DND-41 (cell line): ENCODE measurements at regions not wholly inside any gene's neighbourhood (a gene's known extent, or its start where the extent isn't known, plus 50 kb on each side); places are given as distances from the start of the nearest gene placed in this dataset.

Source experiments
- ATAC-seq: fragments of 200-7000 bp; cut with Tn5 transposase; 3 replicates; pipeline ENCODE4 v1.9.1; 2021; ENCODE audit warnings: low read depth; ENCODE audit not compliant: insufficient read depth
- DNase-seq: peaks from one replicate; pipeline ENCODE4 v3.0.0-alpha.2; 2020
- H2AFZ ChIP-seq: 2 replicates; pipeline ENCODE4 v1.6.0; 2012; ENCODE audit warnings: low read depth, low read length
- H3K27ac ChIP-seq: 2 replicates; pipeline ENCODE4 v1.5.1; 2012; ENCODE audit warnings: low read length, inconsistent platforms
- H3K27me3 ChIP-seq: fragments of 200-600 bp; sonication (generic); 2 replicates; pipeline ENCODE4 v1.6.0; 2012; ENCODE audit warnings: low read length, mild to moderate bottlenecking, inconsistent platforms; ENCODE audit not compliant: insufficient read depth, poor library complexity
- H3K36me3 ChIP-seq: 2 replicates; pipeline ENCODE4 v1.5.1; 2012; ENCODE audit warnings: low read length, inconsistent platforms; ENCODE audit not compliant: insufficient read depth
- H3K4me1 ChIP-seq: 2 replicates; pipeline ENCODE4 v1.5.1; 2012; ENCODE audit warnings: mild to moderate bottlenecking, low read length; ENCODE audit not compliant: insufficient read depth
- H3K4me2 ChIP-seq: 2 replicates; pipeline ENCODE4 v1.6.0; 2012; ENCODE audit warnings: mild to moderate bottlenecking, moderate library complexity, low read length, inconsistent platforms; ENCODE audit not compliant: insufficient read depth
- H3K4me3 ChIP-seq, 2 experiments: fragments of 200-600 bp in 1 of 2; shearing (Covaris generic) in 1 of 2; 2 replicates each; pipeline ENCODE4 v1.5.1; 2012 to 2016; ENCODE audit warnings: inconsistent platforms in 2 of 2, low read length in 2 of 2, mild to moderate bottlenecking in 2 of 2, low read depth in 1 of 2, moderate library complexity in 1 of 2
- H3K79me2 ChIP-seq: 2 replicates; pipeline ENCODE4 v1.6.0; 2012; ENCODE audit warnings: low read length, inconsistent platforms; ENCODE audit not compliant: insufficient read depth
- H3K9ac ChIP-seq: 2 replicates; pipeline ENCODE4 v1.6.0; 2012; ENCODE audit warnings: low read depth, mild to moderate bottlenecking, inconsistent platforms, low read length, moderate library complexity
- H3K9me3 ChIP-seq: 2 replicates; pipeline ENCODE4 v1.5.1; 2012; ENCODE audit warnings: low read length, moderate library complexity, mild to moderate bottlenecking, inconsistent platforms; ENCODE audit not compliant: insufficient read depth, severe bottlenecking
- H4K20me1 ChIP-seq: 2 replicates; pipeline ENCODE4 v1.6.0; 2012; ENCODE audit warnings: low read length; ENCODE audit not compliant: insufficient read depth
- EZH2 ChIP-seq: IDR thresholded peaks from 3 replicates; pipeline ENCODE4 v1.6.1; 2012; ENCODE audit warnings: borderline replicate concordance, low read depth, mild to moderate bottlenecking, moderate library complexity, low read length, inconsistent platforms; ENCODE audit not compliant: severe bottlenecking
- TF ChIP-seq, protein P1 (sequence below): IDR thresholded peaks from 2 replicates; pipeline ENCODE4 v1.5.1; 2012; ENCODE audit warnings: borderline replicate concordance, low read length, moderate library complexity, mild to moderate bottlenecking; ENCODE audit not compliant: poor library complexity, severe bottlenecking; ENCODE audit errors: extremely low read depth

DNA sequence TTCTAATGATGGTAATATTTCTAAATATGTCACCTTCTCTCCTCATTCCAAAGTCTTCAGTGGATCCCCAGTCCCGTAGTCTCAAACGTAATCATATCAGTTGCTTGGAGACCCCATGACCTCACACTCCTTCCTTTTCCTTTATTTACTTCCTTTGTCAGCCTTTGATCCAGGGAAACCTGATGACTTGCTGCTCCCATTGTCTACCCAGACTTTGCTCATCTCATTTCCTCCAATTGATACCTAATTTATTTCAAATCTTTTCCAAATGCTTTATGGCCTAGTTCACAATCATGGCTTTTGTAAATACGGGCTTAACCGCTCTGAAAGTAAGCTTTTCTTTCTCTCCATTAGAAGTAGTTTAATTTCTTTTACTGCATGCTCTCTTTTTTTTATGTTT is 402.4 kb upstream of the CYRIA start:
- H3K27ac ChIP-seq: no peak overlapping the region
- H3K9ac ChIP-seq: no peak overlapping the region
- ATAC-seq (no peak), DNase-seq (no peak)
- H3K36me3 ChIP-seq: no peaks in the 10 kb centered on the region
- no peak overlapping the region for H3K4me2 ChIP-seq
- no peaks in the 10 kb centered on the region for H3K9me3 ChIP-seq
- no peaks in the 10 kb centered on the region for H4K20me1 ChIP-seq
- no peak overlapping the region for H2AFZ ChIP-seq
- no peaks in the 10 kb centered on the region for H3K79me2 ChIP-seq
- H3K4me3 ChIP-seq: no peak overlapping the region
- TF ChIP-seq, protein P1, sequence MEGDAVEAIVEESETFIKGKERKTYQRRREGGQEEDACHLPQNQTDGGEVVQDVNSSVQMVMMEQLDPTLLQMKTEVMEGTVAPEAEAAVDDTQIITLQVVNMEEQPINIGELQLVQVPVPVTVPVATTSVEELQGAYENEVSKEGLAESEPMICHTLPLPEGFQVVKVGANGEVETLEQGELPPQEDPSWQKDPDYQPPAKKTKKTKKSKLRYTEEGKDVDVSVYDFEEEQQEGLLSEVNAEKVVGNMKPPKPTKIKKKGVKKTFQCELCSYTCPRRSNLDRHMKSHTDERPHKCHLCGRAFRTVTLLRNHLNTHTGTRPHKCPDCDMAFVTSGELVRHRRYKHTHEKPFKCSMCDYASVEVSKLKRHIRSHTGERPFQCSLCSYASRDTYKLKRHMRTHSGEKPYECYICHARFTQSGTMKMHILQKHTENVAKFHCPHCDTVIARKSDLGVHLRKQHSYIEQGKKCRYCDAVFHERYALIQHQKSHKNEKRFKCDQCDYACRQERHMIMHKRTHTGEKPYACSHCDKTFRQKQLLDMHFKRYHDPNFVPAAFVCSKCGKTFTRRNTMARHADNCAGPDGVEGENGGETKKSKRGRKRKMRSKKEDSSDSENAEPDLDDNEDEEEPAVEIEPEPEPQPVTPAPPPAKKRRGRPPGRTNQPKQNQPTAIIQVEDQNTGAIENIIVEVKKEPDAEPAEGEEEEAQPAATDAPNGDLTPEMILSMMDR: no peak
- H3K27me3 ChIP-seq: no peaks in the 10 kb centered on the region
- no peaks in the 10 kb centered on the region for H3K4me1 ChIP-seq

DNA sequence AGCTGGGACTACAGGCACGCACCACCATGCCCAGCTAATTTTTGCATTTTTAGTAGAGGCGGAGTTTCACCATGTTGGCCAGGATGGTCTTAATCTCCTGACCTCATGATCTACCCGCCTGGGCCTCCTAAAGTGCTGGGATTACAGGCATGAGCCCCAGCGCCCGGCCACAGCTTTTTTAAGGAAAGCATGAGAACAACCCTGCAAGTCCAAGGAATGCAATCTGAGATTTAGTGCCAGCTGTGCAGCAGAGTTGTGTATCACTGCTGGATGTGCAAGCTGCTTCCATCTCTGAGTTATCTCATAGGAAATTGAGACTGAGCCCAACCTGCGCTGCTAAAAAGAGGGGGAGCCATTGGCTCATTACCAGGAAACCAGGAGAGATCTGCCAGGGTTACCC is 399.9 kb upstream of the CYRIA start:
- H3K4me1 ChIP-seq: no peaks in the 10 kb centered on the region

GRCh38 chr2:17061028-17061427 is 395.4 kb upstream of the CYRIA start:
- no peak for DNase-seq
- H3K9ac ChIP-seq: no peak overlapping the region

More for the DNA sequence above, 399.9 kb upstream of the CYRIA start:
- DNase-seq (no peak), ATAC-seq (no peak)
- no peaks in the 10 kb centered on the region for H3K36me3 ChIP-seq
- no peaks in the 10 kb centered on the region for H3K79me2 ChIP-seq
- H2AFZ ChIP-seq: no peak overlapping the region
- H3K9ac ChIP-seq: no peak overlapping the region
- TF ChIP-seq EZH2: no peak
- TF ChIP-seq, protein P1: no peak
- H3K27ac ChIP-seq: no peak overlapping the region
- H4K20me1 ChIP-seq: no peaks in the 10 kb centered on the region
- H3K9me3 ChIP-seq: no peaks in the 10 kb centered on the region
- H3K4me3 ChIP-seq: no peak overlapping the region
- no peak overlapping the region for H3K4me2 ChIP-seq
- H3K27me3 ChIP-seq: no peaks in the 10 kb centered on the region

More at GRCh38 chr2:17061028-17061427, 395.4 kb upstream of the CYRIA start:
- Histone ChIP-seq H2AFZ (no peak overlapping the region), H3K9me3 (no peaks in the 10 kb centered on the region), H3K79me2 (no peaks in the 10 kb centered on the region), H3K27me3 (no peaks in the 10 kb centered on the region), H3K4me2 (no peak overlapping the region), H3K4me3 (no peak overlapping the region), H4K20me1 (no peaks in the 10 kb centered on the region), H3K4me1 (no peaks in the 10 kb centered on the region), H3K36me3 (no peaks in the 10 kb centered on the region), H3K27ac (no peak overlapping the region)
- TF ChIP-seq, protein P1: no peak
- TF ChIP-seq EZH2: no peak
- ATAC-seq: no peak
